ENCODE measurements at regions not wholly inside any gene's neighbourhood (a gene's known extent, or its start where the extent isn't known, plus 50 kb on each side); places are given as distances from the start of the nearest gene placed in this dataset.

- no peak overlapping the region for H3K27ac Mint-ChIP-seq
- Histone ChIP-seq H3K9me3 (ENCODE audit: control insufficient read depth, insufficient read depth, low read length) (no peaks in the 10 kb centered on the region), H3K36me3 (ENCODE audit: control insufficient read depth, insufficient read depth, low read length) (no peaks in the 10 kb centered on the region), H3K4me1 (ENCODE audit: control insufficient read depth, insufficient read depth, low read length) (no peaks in the 10 kb centered on the region), H3K27me3 (ENCODE audit: control insufficient read depth, insufficient read depth, low read length) (no peaks in the 10 kb centered on the region), H3K4me3 (ENCODE audit: low read length) (no peak overlapping the region), H3K27ac (ENCODE audit: low read length) (no peak overlapping the region)
- DNase-seq = no peak
- peaks cover 0 to 5% of the 10 kb centered on the region in 2 donors for H3K27me3 Mint-ChIP-seq (ENCODE audit: low read depth in 2 of 2)
- no peaks in the 10 kb centered on the region for H3K36me3 Mint-ChIP-seq
- ATAC-seq = no peak
- no peak overlapping the region for H3K4me3 Mint-ChIP-seq
- WGBS (ENCODE audit: insufficient coverage) = 0% methylated on average over 1 of the region's 1 CpG
- H3K9me3 Mint-ChIP-seq = no peaks in the 10 kb centered on the region
- intact Hi-C loops (cut with micrococcal nuclease) = no loop called here
- H3K4me1 Mint-ChIP-seq = no peaks in the 10 kb centered on the region
- TF ChIP-seq CTCF (IDR thresholded peaks at IDR 0.05) = no peak
These were observed 162.0 kb downstream of the SALL1 start for GRCh38 chr16:50989047-50989446.

GRCh38 chr16:50988441-50988840 lies 162.6 kb downstream of the SALL1 start:
- no peak overlapping the region for H3K4me3 Mint-ChIP-seq
- no peak overlapping the region for H3K27ac ChIP-seq (ENCODE audit: low read length)
- no peaks in the 10 kb centered on the region for H3K36me3 ChIP-seq (ENCODE audit: control insufficient read depth, insufficient read depth, low read length)
- intact Hi-C loops (cut with micrococcal nuclease) = no loop called here
- H3K4me1 Mint-ChIP-seq = no peaks in the 10 kb centered on the region
- ATAC-seq (no peak), DNase-seq (no peak)
- H3K9me3 Mint-ChIP-seq = no peaks in the 10 kb centered on the region
- no peak overlapping the region for H3K4me3 ChIP-seq (ENCODE audit: low read length)
- no peaks in the 10 kb centered on the region for H3K9me3 ChIP-seq (ENCODE audit: control insufficient read depth, insufficient read depth, low read length)
- H3K36me3 Mint-ChIP-seq = no peaks in the 10 kb centered on the region
- H3K4me1 ChIP-seq (ENCODE audit: control insufficient read depth, insufficient read depth, low read length) = no peaks in the 10 kb centered on the region
- WGBS (ENCODE audit: insufficient coverage) = 49% methylated on average over 3 of the region's 3 CpGs
- no peaks in the 10 kb centered on the region for H3K27me3 ChIP-seq (ENCODE audit: control insufficient read depth, insufficient read depth, low read length)
- peaks cover 0 to 5% of the 10 kb centered on the region in 2 donors for H3K27me3 Mint-ChIP-seq (ENCODE audit: low read depth in 2 of 2)
- no peak overlapping the region for H3K27ac Mint-ChIP-seq
- TF ChIP-seq CTCF (IDR thresholded peaks at IDR 0.05) = no peak

GRCh38 chr16:50986453-50986852 lies 164.6 kb downstream of the SALL1 start:
- no peaks in the 10 kb centered on the region for H3K36me3 Mint-ChIP-seq
- Histone ChIP-seq H3K4me1 (ENCODE audit: control insufficient read depth, insufficient read depth, low read length) (no peaks in the 10 kb centered on the region), H3K4me3 (ENCODE audit: low read length) (no peak overlapping the region)

More at GRCh38 chr16:50986453-50986852, 164.6 kb downstream of the SALL1 start:
- H3K27ac Mint-ChIP-seq = no peak overlapping the region
- H3K27ac ChIP-seq (ENCODE audit: low read length) = no peak overlapping the region
- peaks cover 0 to 5% of the 10 kb centered on the region in 2 donors for H3K27me3 Mint-ChIP-seq (ENCODE audit: low read depth in 2 of 2)
- no peaks in the 10 kb centered on the region for H3K9me3 Mint-ChIP-seq
- H3K36me3 ChIP-seq (ENCODE audit: control insufficient read depth, insufficient read depth, low read length) = no peaks in the 10 kb centered on the region
- no peaks in the 10 kb centered on the region for H3K27me3 ChIP-seq (ENCODE audit: control insufficient read depth, insufficient read depth, low read length)
- DNase-seq (no peak), ATAC-seq (no peak)
- no peak overlapping the region for H3K4me3 Mint-ChIP-seq
- 70% methylated on average over 4 of the region's 5 CpGs for WGBS (ENCODE audit: insufficient coverage)
- H3K4me1 Mint-ChIP-seq = no peaks in the 10 kb centered on the region
- no peaks in the 10 kb centered on the region for H3K9me3 ChIP-seq (ENCODE audit: control insufficient read depth, insufficient read depth, low read length)
- intact Hi-C loops (cut with micrococcal nuclease) = no loop called here
- no peak for TF ChIP-seq CTCF (IDR thresholded peaks at IDR 0.05)
